SJSA1 (cell line): ENCODE measurements at regions not wholly inside any gene's neighbourhood (a gene's known extent, or its start where the extent isn't known, plus 50 kb on each side); places are given as distances from the start of the nearest gene placed in this dataset.

Source experiments
- DNase-seq, 2 experiments: peaks; one replicate each; pipeline ENCODE4 v3.0.0-alpha.2; 2015 to 2020; ENCODE audit warnings: low spot score in 2 of 2, low read depth in 1 of 2
- H3K27ac ChIP-seq: fragments of 250-450 bp; sonication (Bioruptor Pico); 2 replicates; pipeline ENCODE4 v1.5.1; 2020; ENCODE audit warnings: mild to moderate bottlenecking, moderate library complexity
- H3K27me3 ChIP-seq: fragments of 250-450 bp; sonication (Bioruptor Pico); replicated peaks from 2 replicates; pipeline ENCODE4 v1.5.1; 2020; ENCODE audit warnings: mild to moderate bottlenecking, moderate library complexity
- H3K36me3 ChIP-seq: fragments of 250-450 bp; sonication (Bioruptor Pico); 2 replicates; pipeline ENCODE4 v1.5.1; 2020; ENCODE audit warnings: mild to moderate bottlenecking
- H3K4me1 ChIP-seq: fragments of 250-450 bp; sonication (Bioruptor Pico); replicated peaks from 2 replicates; pipeline ENCODE4 v1.6.1; 2021; ENCODE audit warnings: mild to moderate bottlenecking
- H3K4me3 ChIP-seq: fragments of 250-450 bp; sonication (Bioruptor Pico); 2 replicates; pipeline ENCODE4 v1.5.1; 2020; ENCODE audit warnings: mild to moderate bottlenecking
- H3K9me3 ChIP-seq: fragments of 250-450 bp; sonication (Bioruptor Pico); replicated peaks from 2 replicates; pipeline ENCODE4 v1.5.1; 2020; ENCODE audit warnings: mild to moderate bottlenecking

DNA sequence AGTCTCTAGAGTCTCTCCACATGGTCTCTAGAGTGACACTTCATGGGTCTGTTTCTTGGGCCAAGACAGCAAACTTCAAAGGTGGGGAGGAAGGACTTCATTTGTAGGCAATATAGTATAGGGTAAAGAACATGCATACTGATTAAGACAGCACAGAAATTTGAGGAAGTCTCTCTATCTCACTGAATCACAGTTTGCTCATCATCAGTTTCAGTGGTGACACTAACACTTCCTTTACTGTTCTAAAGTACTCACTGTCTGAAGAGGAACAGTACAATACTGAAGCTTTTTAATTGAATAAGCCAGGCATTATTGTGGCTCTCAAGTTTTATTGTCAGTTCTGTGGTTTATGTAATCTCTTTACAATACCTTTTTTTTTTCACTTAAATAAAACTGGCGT is 656.4 kb upstream of the CDH8 start:
- Histone ChIP-seq H3K27me3 (no peaks in the 10 kb centered on the region), H3K27ac (no peak overlapping the region), H3K9me3 (peaks cover under 1% of the 10 kb centered on the region; the same call in 1 of the 2 replicates), H3K4me3 (no peak overlapping the region), H3K4me1 (no peaks in the 10 kb centered on the region), H3K36me3 (no peaks in the 10 kb centered on the region)
- no peak for DNase-seq

DNA sequence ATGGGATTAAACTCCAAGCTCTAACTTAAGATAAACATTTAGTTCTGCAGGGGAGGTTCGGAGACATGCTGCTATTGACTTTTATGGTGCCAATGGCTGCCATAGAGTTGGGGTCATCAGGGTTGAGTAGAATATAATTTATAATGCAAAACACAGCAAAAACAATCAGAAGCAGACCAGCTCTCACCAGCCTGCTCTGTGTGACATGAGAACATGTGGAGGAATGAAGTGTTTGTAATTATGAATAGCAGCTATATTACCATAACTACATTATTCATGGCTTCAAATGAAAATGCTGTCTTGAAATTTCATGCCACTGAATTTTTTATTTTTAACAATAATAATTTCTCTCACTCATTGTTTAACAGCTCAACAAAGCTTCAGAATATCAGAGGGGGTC is 645.6 kb upstream of the CDH8 start:
- H3K9me3 ChIP-seq, result no peaks in the 10 kb centered on the region; the same call in 1 of the 2 replicates
- H3K27ac ChIP-seq, result no peak overlapping the region
- no peaks in the 10 kb centered on the region for H3K36me3 ChIP-seq
- H3K4me3 ChIP-seq, result no peak overlapping the region
- DNase-seq, result no peak
- no peaks in the 10 kb centered on the region for H3K4me1 ChIP-seq
- H3K27me3 ChIP-seq, result no peaks in the 10 kb centered on the region

DNA sequence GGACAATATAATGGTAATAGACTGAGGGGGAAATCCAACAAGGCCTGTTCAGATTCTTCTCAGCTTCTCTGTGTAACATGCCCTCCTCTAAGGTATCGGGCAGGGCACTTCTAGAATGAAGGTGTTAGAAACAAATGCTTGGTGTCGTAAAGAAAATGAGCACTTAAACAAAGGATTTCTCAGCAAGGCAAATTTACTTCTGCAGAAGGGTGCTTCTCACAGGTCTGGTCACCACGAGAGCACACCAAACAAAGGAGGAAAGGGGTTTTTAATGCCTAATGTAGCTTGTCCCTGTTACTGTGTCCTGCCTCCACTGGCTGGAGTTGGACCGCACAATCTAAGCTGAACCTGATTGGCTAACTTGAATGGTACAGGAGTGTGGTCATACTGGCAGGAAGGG is 642.6 kb upstream of the CDH8 start:
- H3K9me3 ChIP-seq, result no peaks in the 10 kb centered on the region; the same call in 1 of the 2 replicates
- no peak overlapping the region for H3K27ac ChIP-seq
- no peaks in the 10 kb centered on the region for H3K36me3 ChIP-seq
- H3K4me3 ChIP-seq, result no peak overlapping the region
- no peaks in the 10 kb centered on the region for H3K27me3 ChIP-seq
- no peaks in the 10 kb centered on the region for H3K4me1 ChIP-seq
- DNase-seq, result no peak

DNA sequence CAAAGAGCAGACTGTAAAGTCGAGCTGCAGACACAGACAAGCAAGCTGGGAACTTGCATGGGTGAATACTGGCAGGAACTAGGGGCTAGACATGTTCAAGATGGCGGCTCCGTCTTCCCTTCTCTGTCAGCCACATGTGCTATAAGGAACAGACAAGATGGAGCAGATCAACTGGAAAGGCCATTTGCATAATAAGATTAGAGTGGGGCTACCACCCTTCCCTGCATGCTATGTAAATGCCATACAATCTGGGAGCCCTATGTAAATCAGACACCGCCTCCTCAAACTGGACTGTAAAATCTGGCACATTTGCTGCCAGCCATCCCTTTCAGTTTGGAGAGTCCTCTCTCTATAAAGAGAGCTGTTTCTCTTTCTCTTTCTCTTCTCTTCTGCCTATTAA is 640.1 kb upstream of the CDH8 start:
- no peak overlapping the region for H3K4me3 ChIP-seq
- no peaks in the 10 kb centered on the region for H3K36me3 ChIP-seq
- no peaks in the 10 kb centered on the region for H3K4me1 ChIP-seq
- no peaks in the 10 kb centered on the region for H3K27me3 ChIP-seq
- H3K9me3 ChIP-seq, result no peaks in the 10 kb centered on the region; the same call in 1 of the 2 replicates
- no peak overlapping the region for H3K27ac ChIP-seq
- DNase-seq, result no peak

DNA sequence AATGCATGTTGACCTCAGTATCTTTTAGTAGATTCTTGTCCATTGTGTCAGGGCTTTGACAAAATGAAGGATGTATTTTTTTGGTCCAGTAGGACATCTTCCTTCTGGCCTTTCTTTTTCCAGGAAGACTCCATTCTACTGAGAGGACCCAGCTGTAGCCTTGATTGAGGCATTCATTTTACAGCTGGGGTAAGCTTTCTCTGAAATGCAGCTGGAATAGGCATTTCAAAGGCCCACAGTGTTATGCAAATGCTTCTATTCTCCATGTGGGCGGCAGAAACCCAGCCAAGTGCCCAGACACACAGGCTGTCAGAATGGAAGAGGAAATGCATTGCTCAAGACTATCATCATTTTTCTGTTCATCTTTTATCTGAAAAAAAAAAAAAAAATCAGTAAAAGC is 629.0 kb upstream of the CDH8 start:
- no peaks in the 10 kb centered on the region for H3K4me1 ChIP-seq
- no peak overlapping the region for H3K27ac ChIP-seq
- no peaks in the 10 kb centered on the region for H3K36me3 ChIP-seq
- no peak overlapping the region for H3K4me3 ChIP-seq
- no peak for DNase-seq
- no peaks in the 10 kb centered on the region for H3K27me3 ChIP-seq
- H3K9me3 ChIP-seq, result no peaks in the 10 kb centered on the region; the same call in 1 of the 2 replicates

DNA sequence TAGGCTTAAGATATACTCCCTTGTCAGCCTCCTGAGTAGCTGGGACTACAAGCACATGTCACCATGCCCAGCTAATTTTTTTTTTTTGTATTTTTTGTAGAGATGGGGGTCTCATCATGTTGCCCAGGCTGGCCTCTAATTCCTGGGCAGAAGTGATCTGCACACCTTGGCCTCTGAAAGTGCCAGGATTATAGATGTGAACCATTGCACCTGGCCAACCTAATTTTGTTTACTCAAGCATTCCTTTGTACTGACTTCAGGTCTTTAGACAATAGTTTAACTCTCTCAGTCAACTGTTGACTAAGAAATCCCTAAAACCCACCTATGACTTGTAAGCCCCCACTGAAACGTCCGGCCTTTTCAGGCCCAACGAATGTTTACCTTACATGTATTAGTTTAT is 628.3 kb upstream of the CDH8 start:
- peaks cover 3% of the 10 kb centered on the region for H3K9me3 ChIP-seq
- no peaks in the 10 kb centered on the region for H3K36me3 ChIP-seq
- no peaks in the 10 kb centered on the region for H3K4me1 ChIP-seq
- no peaks in the 10 kb centered on the region for H3K27me3 ChIP-seq
- H3K27ac ChIP-seq, result no peak overlapping the region
- DNase-seq, result no peak
- no peak overlapping the region for H3K4me3 ChIP-seq

DNA sequence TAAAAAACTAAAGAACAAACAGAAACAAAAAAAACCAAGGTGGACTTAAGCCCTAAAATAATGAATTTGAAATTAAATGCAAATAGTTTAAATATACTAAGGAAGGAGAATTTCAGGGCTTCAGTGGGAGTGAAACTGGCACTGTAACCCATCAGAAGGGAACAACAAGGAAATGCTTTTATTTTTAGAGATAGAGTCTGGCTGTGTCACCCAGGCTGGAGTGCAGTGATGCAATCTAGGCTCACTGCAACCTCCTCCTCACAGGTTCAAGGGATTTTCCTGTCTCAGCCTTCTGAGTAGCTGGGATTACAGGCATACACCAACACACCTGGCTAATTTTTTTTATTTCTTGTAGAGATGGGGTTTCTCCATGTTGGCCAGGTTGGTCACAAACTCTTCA is 625.2 kb upstream of the CDH8 start:
- Histone ChIP-seq H3K36me3 (no peaks in the 10 kb centered on the region), H3K4me3 (no peak overlapping the region), H3K27ac (no peak overlapping the region), H3K27me3 (no peaks in the 10 kb centered on the region), H3K4me1 (no peaks in the 10 kb centered on the region), H3K9me3 (peaks cover 7% of the 10 kb centered on the region)
- no peak for DNase-seq

DNA sequence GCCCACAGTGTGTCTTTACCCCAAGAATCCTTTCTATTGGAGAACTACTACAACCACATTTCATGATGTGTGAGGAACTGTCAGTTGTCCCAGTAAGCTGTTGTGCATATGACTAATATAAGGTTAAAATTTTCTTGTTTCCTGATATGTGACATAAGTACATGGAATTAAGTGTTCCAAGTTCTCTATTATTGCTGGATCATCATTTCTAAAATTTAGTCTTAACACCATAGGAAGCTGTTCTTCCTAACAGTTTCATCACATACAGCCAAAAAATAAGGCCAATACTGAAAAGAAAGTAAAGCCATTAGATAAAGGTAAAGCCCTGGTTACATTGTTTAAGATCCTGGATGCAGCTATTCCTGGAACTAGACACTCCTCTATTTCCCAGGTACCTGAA is 620.9 kb upstream of the CDH8 start:
- Histone ChIP-seq H3K27ac (no peak overlapping the region), H3K27me3 (no peaks in the 10 kb centered on the region), H3K36me3 (no peaks in the 10 kb centered on the region), H3K9me3 (peaks cover 7% of the 10 kb centered on the region), H3K4me3 (no peak overlapping the region), H3K4me1 (no peaks in the 10 kb centered on the region)
- DNase-seq, result no peak

DNA sequence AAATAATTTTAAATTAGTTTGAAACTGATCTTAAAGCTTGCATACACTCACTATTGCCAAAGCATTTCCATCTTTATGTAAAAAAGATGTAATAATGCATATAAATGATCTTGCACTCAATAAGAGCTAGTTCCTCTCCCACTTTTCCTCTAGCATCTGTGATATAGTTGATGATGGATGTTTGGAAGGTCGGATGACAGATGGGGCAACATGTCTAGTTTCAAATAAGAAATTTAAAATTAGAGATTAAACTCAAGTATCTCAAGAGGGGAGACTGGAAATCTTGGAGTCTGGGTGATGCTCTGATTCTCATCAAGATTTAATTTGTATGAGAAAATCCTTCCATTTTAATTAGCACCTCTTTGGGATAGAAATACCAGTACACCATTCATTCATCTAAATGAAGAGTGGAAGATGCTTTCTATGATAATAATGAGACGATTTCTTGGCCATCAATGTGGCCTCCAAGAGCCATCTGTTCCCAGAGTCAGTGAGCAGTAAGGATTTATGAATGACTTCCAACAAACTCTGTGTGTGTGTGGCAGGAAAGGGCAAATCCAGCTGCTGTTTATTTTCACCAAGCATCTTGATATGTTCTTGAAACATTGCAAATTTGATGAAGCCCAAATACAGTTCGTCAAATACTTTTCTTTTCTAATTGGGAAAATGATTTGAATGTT is 616.3 kb upstream of the CDH8 start:
- Histone ChIP-seq H3K27me3 (no peaks in the 10 kb centered on the region), H3K36me3 (no peaks in the 10 kb centered on the region), H3K4me3 (no peak overlapping the region), H3K9me3 (0 out of 2 replicates have a peak, but pooled peaks cover 4% of the 10 kb centered on the region), H3K27ac (no peak overlapping the region), H3K4me1 (no peaks in the 10 kb centered on the region)
- no peak for DNase-seq

DNA sequence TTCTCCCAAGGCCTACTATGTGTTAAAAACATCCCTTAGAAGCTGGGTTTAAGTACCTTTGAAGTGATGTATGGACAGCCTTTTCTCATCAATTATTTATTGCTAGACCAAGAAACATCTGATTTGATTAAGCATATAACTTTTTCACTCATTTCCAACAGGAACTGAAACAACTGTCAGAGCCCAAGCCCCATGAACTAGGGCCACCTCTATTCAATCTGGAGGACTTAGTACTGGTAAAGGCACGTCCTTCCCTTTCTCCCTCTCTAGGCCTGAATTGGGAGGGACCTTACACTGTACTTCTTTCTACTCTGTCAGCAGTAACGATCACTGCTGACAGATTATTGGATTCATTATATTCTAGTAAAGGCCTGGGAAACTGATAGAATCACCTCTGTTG is 612.0 kb upstream of the CDH8 start:
- Histone ChIP-seq H3K36me3 (no peaks in the 10 kb centered on the region), H3K4me3 (no peak overlapping the region), H3K27me3 (no peaks in the 10 kb centered on the region), H3K4me1 (no peaks in the 10 kb centered on the region), H3K9me3 (peaks cover 5% of the 10 kb centered on the region; the same call in 1 of the 2 replicates), H3K27ac (no peak overlapping the region)
- DNase-seq, result no peak

DNA sequence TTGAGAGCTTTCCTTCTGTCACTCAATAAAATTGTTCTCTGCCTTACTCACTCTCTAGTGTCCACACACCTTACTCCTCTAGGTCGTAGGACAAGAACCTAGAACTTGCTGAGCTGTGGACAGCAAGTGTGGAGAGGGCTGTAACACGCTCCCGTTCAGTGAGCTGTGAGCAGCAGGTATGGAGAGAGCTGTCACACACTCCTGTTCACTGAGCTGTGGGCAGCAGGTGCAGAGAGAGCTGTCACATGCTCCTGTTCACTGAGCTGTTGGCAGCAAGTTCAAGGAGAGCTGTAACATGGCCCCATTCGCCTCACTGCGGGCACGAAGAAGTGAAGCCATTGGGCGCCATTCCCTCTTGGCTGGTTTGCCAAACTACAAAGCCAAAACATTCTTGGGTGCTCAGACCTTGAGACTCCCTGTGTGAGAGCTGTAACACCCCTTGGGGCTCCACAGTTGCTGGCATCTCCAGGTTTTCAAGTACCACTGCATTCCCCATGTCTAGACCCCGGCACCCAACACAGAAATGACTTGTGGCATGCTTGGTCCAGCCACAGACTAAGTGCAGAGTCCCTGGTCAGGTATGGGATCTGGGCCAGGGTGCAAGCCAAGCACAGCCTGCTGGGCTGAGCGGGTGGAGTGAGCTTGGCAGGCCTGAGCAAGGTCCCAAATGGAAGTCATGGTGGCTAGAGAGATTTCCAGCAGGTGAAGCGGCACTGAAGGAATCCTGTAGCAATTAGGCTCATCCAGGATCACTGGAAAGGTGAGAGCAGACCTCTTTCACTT is 608.0 kb upstream of the CDH8 start:
- H3K4me3 ChIP-seq, result no peak overlapping the region
- no peak for DNase-seq
- H3K27ac ChIP-seq, result no peak overlapping the region
- no peaks in the 10 kb centered on the region for H3K27me3 ChIP-seq
- peaks cover 7% of the 10 kb centered on the region; the same call in 1 of the 2 replicates for H3K9me3 ChIP-seq
- H3K4me1 ChIP-seq, result no peaks in the 10 kb centered on the region
- H3K36me3 ChIP-seq, result no peaks in the 10 kb centered on the region

DNA sequence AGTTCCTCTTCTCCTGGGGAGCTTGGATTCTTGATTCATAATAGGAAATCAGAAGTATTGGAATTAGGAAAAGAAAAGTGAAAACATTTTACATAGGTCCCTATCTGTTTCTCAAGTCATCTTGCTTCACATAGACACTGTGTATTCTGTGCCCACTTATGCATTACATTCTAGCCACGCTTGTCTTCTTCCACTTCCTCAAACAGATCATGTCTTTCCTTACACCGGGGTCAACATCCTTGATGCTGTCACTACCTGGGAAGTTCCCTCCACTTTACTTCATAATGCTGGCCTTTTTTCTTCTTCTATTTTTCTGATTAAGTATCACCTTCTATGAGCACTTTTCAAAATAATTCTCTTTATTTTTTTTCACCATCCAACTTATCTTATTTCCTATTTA is 606.4 kb upstream of the CDH8 start:
- no peak for DNase-seq
- Histone ChIP-seq H3K4me1 (no peaks in the 10 kb centered on the region), H3K9me3 (peaks cover 9% of the 10 kb centered on the region; the same call in 1 of the 2 replicates), H3K36me3 (no peaks in the 10 kb centered on the region), H3K27ac (no peak overlapping the region), H3K27me3 (no peaks in the 10 kb centered on the region), H3K4me3 (no peak overlapping the region)

DNA sequence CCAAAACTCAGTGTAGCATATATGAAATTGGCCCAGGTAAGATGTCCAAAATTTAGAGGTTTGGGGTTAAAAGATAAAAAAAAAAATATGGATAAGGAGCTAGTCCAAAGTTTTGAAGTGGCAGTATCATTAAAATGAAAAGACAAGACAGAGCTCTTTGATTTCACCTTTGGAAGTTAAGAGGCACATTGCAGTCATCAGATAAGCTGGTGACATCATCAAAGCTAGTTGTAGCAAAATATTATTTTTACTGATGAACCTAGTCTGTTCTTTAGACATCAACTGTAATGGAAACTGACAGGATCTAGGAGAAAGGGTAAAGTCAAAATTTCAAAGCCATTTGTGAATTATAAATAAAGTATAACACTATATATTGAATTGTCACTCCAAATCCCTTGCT is 603.7 kb upstream of the CDH8 start:
- H3K4me3 ChIP-seq, result no peak overlapping the region
- DNase-seq, result no peak
- no peaks in the 10 kb centered on the region for H3K4me1 ChIP-seq
- peaks cover 9% of the 10 kb centered on the region; the same call in 1 of the 2 replicates for H3K9me3 ChIP-seq
- no peak overlapping the region for H3K27ac ChIP-seq
- no peaks in the 10 kb centered on the region for H3K36me3 ChIP-seq
- H3K27me3 ChIP-seq, result no peaks in the 10 kb centered on the region
